HG03442 (cell line): ENCODE measurements at regions not wholly inside any gene's neighbourhood (a gene's known extent, or its start where the extent isn't known, plus 50 kb on each side); places are given as distances from the start of the nearest gene placed in this dataset.
"Not testable (repeated sequence)": the region's sequence is repeated elsewhere in the genome, so short reads cannot be mapped to it uniquely, and the experiment has no call there.

Source experiments
- ATAC-seq: cut with Tn5 transposase; IDR thresholded peaks from one replicate; pipeline ENCODE4 v1.9.1; 2021; ENCODE audit warnings: mild to moderate bottlenecking, moderate library complexity; ENCODE audit not compliant: unreplicated experiment

- no peak for ATAC-seq
Measured at GRCh38 chr4:188432328-188432727, 293.1 kb downstream of the TRIML1 start.

GRCh38 chr4:188433741-188434315 is 294.6 kb downstream of the TRIML1 start:
- no peak for ATAC-seq

- ATAC-seq = no peak
Measured at GRCh38 chr4:188434643-188435042, 295.4 kb downstream of the TRIML1 start.

DNA sequence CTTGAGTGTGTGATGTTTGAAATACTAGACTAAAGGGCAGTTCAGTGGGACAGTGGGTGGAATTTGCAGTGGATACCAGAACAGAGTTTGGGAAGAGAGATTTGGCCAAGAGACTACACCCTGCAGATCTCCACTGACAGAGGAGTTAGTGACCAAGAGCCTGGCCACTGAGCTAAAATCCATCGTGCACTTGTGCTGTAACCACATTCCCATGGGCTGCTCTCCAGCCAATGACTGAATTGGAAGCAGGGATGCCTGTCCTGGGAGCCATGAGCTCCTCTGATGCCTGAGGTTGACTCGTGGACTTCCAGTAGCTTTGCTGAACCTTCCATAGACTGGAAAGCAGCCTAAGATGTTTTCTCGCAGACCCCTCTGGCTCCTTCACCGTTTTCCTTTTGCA is 296.1 kb downstream of the TRIML1 start:
- ATAC-seq = no peak

GRCh38 chr4:188437535-188437934 is 298.3 kb downstream of the TRIML1 start:
- ATAC-seq = no peak

DNA sequence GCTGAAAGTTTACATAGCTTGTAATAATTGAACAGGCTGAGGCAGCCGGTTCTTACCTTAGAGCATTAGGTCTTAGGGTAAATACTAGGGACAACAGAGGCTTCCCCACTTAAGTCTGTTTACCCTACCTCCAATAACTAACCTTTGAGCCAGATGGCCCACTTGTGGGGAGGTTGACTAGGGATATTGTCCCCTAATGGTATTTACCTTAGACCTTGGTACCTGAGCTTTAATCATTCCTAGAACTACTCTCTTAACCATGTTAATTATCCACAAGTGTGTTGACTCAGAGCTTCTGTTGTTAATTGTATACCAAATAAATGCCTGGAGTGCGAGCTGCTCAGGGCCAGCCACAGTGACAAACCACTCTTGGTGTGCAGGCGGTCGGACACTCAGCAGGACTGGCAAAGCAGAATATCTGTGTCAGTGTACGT is 299.2 kb downstream of the TRIML1 start:
- ATAC-seq = not testable (repeated sequence)

- no peak for ATAC-seq
Measured at GRCh38 chr4:188439641-188440311, 300.5 kb downstream of the TRIML1 start.

DNA sequence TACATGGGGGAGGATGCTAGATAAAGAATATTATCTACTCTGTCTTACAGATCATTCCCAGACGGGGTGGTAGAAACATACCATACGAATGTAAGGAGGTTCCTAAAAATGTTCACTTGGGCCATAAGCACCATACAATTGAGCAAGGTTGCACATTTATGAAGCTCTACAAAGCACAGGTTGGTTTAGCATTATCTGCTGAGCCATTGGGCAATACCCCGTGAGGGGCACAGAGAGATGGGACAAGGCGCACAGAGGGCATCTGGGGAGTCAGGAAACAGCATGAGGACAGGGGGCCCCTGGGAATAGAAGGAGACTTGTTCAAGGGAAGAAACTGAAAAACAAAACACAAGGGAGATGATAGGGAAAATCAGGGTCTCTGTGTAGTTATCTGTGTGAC is 305.3 kb downstream of the TRIML1 start:
- no peak for ATAC-seq

GRCh38 chr4:188448996-188449395 is 309.8 kb downstream of the TRIML1 start:
- ATAC-seq = not testable (repeated sequence)

DNA sequence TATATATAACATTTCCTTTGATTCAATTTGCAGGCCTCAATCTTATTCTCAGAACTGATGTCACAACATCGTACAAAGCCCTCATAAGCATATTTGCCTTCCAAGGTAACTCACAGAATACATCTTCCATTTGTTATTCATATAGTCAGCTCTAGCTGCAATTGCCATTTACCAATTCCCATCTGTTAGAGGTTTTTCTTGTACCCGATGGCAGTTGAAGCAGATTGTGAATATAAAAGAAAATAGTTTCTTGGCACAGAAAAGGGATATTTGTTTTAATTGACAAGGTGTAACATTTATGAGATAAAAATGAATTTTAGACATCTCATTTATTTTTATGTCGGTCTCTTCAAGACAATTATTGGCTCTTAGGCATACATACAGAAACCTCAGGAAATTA is 311.3 kb downstream of the TRIML1 start:
- ATAC-seq = no peak

DNA sequence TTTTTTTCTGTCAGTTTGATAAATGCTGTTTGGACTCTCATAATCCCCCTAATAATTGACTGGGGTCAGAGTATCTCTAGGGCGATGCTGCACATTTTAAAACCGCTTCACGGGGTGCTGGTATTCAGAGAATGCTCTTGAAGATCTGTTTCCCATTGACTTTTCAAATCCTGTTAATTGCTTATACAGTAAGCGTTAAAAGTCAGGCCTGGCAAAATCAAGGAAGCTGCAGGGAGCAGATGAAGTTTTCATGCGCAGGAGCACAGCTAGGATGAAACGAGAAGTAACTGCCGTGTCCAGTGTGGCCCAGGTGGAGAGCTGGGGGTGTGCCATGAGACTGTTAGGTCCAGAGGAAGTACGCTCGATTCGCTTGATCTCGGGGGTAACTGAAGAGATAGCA is 312.9 kb downstream of the TRIML1 start:
- no peak for ATAC-seq

GRCh38 chr4:188454575-188454974 is 315.3 kb downstream of the TRIML1 start:
- no peak for ATAC-seq

DNA sequence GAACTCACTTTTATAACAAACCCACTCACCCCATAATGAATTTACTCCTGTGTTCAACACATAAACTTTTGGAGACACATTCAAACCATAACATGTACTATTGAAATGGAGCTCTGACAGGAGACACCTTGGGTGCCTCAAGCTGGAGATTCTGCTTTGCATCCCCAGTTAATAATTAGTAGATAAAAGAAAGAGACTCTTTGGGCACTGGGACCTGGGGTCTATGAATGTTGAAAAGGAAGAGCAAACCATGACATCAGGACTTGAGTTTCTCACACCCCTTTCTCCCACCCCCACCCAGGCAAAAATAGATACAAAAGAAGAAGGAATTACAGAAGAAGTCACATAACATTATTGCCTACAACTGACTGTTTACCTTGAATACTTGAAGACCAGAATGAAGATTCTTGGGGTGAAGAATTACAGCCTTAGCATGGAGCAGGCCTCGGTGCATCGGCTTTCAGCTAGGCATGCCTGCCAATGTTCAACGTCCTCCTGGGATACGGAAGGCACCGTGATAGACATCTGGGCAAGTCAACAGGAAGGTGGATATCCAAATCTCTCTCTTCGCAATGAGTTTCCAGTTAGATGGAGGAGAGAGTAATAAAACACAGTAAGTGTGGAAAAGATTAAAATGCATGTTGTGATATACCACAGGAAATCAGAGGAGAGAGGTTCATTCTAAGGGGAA is 316.0 kb downstream of the TRIML1 start:
- ATAC-seq = no peak

GRCh38 chr4:188459381-188459780 is 320.1 kb downstream of the TRIML1 start:
- no peak for ATAC-seq

DNA sequence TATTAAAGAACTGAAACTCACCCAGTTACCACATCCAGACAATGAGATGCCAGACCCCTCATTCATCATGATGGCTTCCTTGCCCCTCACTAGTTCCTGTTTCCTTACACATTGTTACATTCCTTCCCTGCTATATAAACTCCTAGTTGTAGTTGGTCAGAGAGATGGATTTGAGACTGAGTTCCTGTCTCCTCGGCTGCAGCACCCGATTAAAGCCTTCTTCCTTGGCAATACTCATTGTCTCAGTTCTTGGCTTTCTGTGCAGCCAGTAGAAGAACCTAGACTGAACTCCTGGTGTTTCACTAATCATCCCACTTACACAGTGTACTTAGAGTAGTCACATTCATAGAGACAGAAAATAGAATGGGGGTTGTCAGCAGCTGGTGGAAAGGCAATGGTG is 324.7 kb downstream of the TRIML1 start:
- no peak for ATAC-seq

- no peak for ATAC-seq
Measured at GRCh38 chr4:188466001-188466400, 326.8 kb downstream of the TRIML1 start.

- ATAC-seq = no peak
Measured at GRCh38 chr4:188484256-188484655, 345.0 kb downstream of the TRIML1 start.

- no peak for ATAC-seq
Measured at GRCh38 chr4:188485906-188486305, 346.7 kb downstream of the TRIML1 start.

DNA sequence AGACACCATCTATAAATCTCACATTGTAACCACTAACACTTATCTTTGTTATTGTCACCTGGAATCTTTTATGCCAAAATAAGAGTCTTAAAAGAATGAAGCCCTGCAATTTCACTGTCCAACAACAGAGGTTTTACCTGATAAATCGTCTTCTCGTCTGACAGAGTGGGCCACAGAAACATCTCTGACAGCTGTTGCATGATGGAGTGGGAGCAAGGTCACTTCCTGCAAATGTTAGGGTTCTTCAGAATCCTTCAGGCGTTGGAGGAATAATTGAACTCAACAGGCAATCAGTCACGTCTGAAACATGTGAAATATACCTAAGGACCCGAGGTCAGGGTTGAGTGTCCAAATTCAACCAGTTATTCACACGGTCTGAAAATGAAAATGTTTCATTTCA is 353.6 kb downstream of the TRIML1 start:
- no peak for ATAC-seq

DNA sequence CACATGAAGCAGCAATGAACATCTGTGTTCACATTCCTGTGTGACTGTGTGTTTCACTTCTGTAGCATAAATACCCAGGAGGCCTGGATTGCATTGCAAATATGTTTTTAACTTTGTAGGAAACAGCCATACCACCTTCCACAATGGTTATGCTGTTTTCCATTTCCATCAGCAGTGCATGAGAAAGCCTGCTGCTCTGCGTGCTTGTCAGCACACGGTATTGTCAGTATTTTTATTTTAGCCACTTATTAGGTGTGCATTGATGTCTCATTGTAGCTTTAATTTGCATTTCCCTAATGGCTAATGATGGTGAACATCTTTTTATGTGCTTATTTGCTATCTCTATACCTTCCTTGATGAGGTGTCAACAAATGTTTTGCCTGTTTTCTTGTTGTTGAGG is 355.9 kb downstream of the TRIML1 start:
- no peak for ATAC-seq

- ATAC-seq = no peak
Measured at GRCh38 chr4:188511431-188511830, 372.2 kb downstream of the TRIML1 start.

DNA sequence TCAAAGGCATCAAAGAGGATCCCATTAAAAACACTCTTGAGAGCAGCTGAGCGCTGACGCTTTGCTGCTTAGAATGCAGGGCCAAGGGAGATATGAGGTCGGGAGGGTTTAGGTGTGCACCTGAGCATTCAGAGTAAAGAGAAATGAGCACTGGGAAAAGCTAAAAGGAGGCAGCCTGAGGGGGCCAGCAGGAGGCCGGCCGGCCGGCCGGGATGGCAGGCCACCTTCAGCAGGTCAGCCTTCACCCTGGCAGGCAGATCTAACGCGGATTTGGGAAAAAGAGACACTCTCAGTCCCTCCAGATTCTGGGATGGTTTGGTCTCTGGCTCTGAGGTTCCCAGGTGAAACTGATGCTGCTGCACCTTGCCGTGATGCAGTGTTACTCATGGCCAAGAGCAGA is 393.5 kb downstream of the TRIML1 start:
- no peak for ATAC-seq
